GM18873 (cell line): ENCODE measurements at regions not wholly inside any gene's neighbourhood (a gene's known extent, or its start where the extent isn't known, plus 50 kb on each side); places are given as distances from the start of the nearest gene placed in this dataset.

Experiments
- ATAC-seq: cut with Tn5 transposase; IDR thresholded peaks from one replicate; pipeline ENCODE4 v1.9.1; 2021; ENCODE audit warnings: mild to moderate bottlenecking, moderate library complexity, moderate number of reproducible peaks; ENCODE audit not compliant: unreplicated experiment, low FRiP score

DNA sequence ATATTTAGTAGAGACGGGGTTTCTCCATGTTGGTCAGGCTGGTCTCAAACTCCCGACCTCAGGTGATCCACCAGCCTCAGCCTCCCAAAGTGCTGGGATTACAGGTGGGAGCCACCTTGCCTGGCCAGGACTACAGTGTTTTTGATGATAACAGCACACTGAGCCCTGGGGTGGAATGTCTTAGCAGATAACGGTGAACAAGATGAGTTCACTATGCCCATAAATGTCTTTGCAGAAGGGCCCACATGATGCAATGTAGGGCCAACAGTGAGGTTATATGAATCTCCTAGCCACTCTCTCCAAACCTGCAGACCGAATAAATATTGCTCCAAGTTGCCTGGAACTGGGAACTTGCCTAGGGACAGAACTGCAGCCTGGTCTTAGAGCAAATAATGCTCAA, 235.1 kb downstream of the COG6 start:
- no peak for ATAC-seq

DNA sequence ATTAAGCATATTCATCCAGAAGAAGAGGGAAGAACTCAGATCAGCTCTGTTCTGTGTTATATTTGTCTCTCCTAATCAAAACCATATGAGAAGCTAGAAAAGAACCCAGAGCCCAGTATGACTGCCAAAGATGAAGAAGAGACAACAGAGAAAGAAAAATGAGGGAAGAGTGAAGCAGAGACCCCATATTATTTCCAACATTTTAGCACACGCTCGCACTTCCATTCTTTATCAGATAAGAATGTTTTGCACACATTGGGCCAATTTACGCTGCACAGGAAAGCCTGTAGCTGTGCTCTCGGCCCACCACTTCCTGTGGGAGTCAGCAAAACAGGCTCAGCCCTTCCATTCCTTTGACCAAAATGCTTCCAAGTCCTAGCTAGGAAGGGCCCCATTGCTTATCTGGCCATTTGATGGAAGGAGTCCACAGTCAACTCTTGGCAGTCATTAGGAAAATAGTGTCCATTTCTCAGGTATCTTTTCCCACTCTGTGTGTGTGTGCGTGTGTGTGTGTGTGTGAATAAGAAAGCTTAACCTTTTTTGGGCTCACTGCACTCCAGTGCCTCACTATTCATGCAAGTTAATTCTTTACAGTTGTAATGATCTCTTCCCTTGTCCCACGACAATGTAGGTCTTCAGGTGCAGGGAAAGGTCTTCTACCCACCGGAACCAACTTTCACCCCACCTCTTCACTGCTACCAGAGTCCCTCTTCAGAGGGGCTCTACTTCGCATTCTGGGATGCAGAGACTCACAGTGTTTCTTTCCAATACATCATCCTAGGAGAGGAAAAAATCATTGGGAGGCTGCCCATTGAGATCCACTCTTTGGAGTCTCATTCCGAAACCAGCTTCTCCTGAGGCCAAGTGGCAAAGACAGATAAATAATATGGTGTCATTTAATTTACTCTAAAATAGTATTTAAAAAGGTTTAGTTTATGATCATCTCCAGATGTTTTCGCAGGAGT, 237.5 kb downstream of the COG6 start:
- ATAC-seq = no peak

DNA sequence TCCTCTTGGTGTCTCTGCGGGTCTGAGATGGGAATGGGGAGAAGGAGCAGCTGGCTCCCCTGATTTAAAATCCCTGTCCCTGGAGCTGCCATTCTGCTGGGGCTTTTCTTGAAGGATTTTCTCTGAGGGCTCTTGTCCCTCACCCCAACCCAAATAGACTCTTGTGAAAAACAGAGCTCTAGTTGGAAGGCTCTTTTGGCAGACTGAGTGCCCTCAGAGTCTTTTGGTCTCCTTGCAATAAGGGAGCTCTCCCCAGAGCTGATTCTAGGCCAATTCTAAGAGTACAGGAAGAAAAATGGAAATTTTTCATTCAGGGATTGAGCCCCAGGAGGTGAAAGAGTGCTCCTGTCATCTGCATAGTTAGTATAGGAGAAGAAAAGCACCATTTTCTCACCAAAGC, 238.3 kb downstream of the COG6 start:
- ATAC-seq = no peak

DNA sequence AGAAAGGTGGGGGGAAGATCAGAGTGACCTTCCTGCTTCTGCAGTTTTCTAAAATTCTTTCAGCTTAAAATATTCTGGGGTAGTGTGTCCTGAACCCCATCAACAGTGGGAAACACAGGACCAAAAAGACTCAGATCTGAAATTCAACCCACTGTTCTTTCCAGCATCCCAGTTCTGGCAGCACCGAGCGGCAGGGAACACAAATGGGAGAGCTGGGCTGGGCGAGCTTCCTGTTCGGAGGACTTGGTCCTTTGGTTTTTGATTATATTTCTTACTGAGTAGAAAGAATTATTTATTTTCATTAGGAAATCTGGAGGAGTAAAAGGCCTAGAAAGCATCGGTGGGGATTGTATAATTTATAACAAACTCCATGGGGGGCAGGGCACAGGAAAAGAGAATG, 239.1 kb downstream of the COG6 start:
- ATAC-seq = no peak

- no peak for ATAC-seq
Observed at GRCh38 chr13:39895254-39895653, 239.8 kb downstream of the COG6 start.

GRCh38 chr13:39897636-39898035, 242.2 kb downstream of the COG6 start:
- ATAC-seq = no peak

DNA sequence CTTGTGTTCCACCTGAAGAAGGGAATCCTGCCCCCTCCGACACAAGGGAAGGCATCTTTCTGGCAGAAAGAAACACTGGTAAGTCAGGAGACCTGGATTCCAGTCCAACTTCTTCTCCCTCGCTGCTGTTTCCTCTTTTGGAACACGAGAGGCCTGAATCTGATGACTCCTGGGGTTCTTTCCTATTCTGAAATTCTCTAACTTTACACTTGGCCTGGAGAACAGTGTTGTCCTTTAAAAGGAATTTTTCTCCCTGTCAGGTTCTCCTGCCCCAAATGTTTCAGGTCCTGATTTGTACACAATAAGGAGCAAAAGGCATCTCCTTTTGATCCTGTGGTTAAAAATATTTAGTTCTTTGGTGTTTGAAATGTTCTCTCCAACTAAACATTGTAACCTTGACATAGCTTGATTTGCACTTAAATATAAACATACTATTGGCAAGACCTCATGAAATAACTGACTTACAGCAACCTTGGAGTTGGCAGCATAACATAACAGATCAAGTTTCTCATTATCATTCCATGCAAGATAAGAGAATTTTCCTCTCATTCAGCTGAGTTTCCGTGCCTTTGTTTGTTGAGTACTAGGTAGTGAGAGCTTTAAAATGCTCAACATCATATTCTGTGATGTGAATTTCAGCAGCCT, 244.8 kb downstream of the COG6 start:
- ATAC-seq = no peak

DNA sequence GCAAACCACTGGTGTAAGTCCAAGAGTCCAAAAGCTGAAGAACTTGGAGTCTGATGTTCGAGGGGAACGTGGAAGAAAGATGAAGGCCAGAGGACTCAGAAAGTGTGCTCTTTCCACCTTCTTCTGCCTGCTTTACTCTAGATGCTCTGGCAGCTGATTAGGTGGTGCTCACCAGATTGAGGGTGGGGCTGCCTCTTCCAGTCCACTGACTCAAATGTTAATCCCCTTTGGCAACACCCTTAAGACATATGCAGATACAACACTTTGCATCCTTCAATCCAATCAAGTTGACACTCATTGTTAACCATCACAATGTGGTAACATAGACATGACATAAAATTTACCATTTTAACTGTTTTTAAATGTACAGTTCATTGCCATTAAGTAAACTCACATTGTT, 249.5 kb downstream of the COG6 start:
- ATAC-seq = no peak

DNA sequence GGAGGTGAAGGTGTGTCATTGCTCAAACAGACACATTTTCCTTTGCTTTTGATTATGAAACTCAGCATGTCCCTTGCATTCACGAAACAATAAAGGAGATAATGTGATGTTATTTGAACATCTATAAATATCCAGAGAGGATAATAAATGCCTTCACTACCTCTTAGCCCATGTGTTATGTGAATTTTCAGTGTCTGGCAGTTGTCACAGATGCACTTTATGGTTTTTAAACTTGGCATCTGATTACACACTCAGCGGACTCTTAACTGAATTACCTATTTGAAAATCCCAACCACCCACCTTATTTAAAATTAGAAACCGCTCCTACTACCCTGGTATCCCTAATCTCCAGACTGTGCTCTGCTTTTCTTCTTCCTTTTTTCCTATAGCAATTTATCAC, 254.2 kb downstream of the COG6 start:
- ATAC-seq = no peak

DNA sequence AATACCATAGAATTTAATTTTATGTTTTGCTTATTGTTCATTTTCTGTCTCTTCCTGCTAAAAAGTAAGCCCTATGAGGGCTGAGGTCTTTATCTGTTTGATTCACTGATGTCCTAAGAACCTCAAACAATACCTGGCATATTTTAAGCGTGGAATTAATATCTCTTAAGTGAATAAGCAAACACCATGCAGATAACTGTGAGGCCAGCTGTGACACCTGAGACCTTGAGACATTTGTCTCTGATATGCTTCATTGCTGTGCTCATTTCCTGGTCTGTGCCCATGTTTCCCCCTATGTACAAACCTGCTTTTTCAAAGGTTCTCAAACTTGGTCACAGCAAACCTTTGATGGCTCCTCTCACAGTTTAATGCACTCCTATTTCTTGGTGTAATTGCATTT, 254.6 kb downstream of the COG6 start:
- ATAC-seq = no peak

- ATAC-seq = no peak
Observed at GRCh38 chr13:39910833-39911232, 255.4 kb downstream of the COG6 start.

DNA sequence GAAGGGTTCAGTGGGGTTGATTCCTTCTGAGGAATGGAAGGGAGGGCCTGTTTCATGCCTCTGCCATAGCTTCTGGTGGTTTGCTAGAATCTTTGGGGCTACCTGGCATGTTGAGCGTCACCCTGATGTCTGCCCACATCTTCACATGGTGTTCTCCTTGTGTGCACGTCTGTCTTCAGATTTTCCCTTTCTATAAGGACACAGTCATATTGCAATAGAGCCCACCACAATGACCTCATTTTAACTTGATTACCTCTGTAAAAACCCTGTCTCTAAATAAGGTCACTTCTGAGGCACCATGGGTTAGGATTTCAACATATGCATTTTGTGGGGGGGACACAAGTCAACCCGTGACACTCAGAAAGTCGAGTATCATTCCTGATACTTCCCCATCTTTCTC, 257.9 kb downstream of the COG6 start:
- no peak for ATAC-seq

DNA sequence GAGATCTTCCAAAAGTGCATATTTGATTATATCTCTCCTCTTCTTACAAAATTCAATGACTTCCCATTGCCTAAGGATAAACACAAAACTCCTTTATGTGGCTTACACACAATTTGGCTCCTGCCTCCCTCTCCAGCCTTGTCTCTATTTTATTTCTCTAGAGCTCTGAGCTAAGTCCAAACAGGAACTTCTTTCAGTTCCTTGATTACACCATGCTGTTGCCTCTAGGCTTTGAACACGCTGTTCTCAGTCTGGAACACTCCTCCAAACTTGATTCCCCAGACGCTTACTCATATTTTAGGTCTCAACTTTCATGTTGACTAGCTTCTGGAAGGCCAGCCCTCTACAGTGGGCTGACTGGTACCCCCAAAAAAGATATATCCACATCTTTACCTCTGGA, 258.5 kb downstream of the COG6 start:
- ATAC-seq = no peak

- no peak for ATAC-seq
Observed at GRCh38 chr13:39915418-39915817, 260.0 kb downstream of the COG6 start.

DNA sequence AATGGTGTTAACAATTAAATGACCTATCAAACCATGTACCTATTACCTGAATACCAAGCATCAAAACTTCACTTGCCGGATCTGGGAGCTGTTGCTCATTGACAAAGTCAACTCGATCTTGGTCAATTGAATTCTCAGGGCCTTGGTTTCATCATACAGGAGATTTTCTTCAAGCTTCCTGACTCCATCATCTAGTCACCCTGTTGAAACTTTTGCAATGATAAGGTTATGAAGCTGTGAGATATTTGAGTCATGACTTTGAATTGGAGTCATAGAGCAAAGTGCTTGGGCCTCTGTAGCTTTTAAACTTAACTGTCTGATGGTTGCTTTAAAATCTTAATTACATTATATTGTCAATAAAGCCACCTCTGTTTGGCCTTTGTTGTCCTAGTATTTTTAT, 260.9 kb downstream of the COG6 start:
- ATAC-seq = no peak

GRCh38 chr13:39918620-39919236, 263.3 kb downstream of the COG6 start:
- ATAC-seq = no peak

DNA sequence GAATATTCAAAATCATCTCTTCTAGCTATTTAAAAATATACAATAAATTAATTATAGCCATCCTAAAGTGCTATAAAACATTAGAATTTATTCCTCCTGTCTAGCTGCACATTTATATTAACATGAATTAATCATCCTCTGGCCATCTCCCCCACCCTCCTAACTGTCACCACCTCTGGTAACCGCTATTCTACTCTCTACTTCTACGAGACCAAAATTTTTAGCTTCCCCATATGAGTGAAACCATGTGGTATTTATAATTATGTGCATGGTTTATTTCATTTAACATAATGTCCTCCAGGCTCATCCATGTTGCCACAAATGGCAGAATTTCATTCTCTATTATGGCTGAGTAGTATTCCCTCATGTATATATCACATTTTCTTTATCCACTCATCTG, 265.2 kb downstream of the COG6 start:
- ATAC-seq = no peak

DNA sequence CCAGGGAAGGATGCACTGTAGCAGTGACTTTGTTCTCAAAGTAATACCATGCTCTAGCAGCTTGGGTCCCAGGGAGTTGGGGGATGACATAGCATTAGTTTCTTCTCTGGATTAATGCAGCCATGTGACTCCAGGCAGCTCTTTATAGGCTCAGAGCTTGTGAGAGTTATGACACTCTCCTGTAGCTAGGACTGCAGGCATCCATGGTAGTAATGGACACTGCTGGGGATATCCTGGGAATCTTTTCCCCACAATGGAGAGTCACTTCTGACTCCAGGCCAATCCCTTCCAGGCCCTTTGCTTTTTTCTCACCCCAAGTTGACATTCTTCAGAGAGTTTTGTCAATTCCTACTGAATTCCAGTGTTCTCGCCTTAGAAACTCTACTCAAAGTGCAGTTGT, 270.9 kb downstream of the COG6 start:
- no peak for ATAC-seq

- ATAC-seq = no peak
Observed at GRCh38 chr13:39928261-39928660, 272.8 kb downstream of the COG6 start.

DNA sequence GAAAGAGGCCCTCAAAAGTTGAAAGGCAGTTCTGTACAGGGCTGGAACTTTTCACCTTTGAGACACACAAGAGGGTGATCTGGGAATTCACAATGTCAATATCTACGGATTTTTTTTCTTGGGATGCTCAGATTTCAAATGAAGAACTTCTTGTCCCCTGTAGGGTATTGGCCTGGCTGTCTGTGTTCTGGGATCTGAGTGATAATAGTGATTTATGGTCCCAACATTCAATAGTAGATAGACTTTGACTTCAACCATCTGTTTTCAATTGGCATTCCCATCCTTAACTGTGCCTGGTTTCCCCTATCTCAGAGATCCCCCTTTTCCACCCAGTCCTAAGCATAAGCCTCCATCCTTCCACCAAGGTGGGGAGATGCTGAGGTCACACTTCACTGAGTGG, 274.1 kb downstream of the COG6 start:
- no peak for ATAC-seq

- no peak for ATAC-seq
Observed at GRCh38 chr13:39930060-39930459, 274.6 kb downstream of the COG6 start.
